Psoas muscle (tissue), 7 donors: ENCODE measurements at regions not wholly inside any gene's neighbourhood (a gene's known extent, or its start where the extent isn't known, plus 50 kb on each side); places are given as distances from the start of the nearest gene placed in this dataset.

Experiments used
- ATAC-seq, 4 donors: fragments of 200-7000 bp; cut with Tn5 transposase; one replicate each; pipeline ENCODE4 v1.9.1; 2020; ENCODE audit warnings: moderate library complexity in 3 of 4, mild to moderate bottlenecking in 2 of 4
- DNase-seq, 2 donors: peaks; one replicate each; pipeline ENCODE4 v3.0.0-alpha.2; 2020
- H3K27ac ChIP-seq: fragments of 200-600 bp; one replicate; pipeline ENCODE4 v1.8.0; 2022
- H3K27me3 ChIP-seq, 3 donors: fragments of 200-600 bp in 1 of 3; one replicate each; pipeline versions ENCODE4 v1.6.1 to v1.8.0; 2013 to 2022; ENCODE audit warnings: low read length in 2 of 3, mild to moderate bottlenecking in 2 of 3, moderate library complexity in 1 of 3; ENCODE audit not compliant: insufficient read depth in 3 of 3
- H3K36me3 ChIP-seq, 2 donors: fragments of 200-600 bp in 1 of 2; one replicate each; pipeline versions ENCODE4 v1.6.1 to v1.8.0; 2013 to 2022; ENCODE audit warnings: low read depth in 1 of 2, mild to moderate bottlenecking in 1 of 2, moderate library complexity in 1 of 2; ENCODE audit not compliant: insufficient read depth in 1 of 2
- H3K4me1 ChIP-seq: fragments of 200-600 bp; one replicate; pipeline ENCODE4 v1.8.0; 2022
- H3K4me3 ChIP-seq: fragments of 200-600 bp; one replicate; pipeline ENCODE4 v1.8.0; 2022; ENCODE audit warnings: mild to moderate bottlenecking
- H3K9me3 ChIP-seq: fragments of 200-600 bp; one replicate; pipeline ENCODE4 v1.8.0; 2022
- WGBS, 3 donors: extraction: QIAGEN DNeasy Blood & Tissue Kit; methylation state at CpG; one replicate each; pipeline versions ENCODE4 v1.1.6 to v1.1.7; 2013; 5-methylcytosine and 5-hydroxymethylcytosine counted together
- intact Hi-C, 2 donors: fragments of 100-400 bp; cut with DNase I; formaldehyde crosslinking; loops; one replicate each; pipeline versions ENCODE4 v1.11.0 to v1.14.2; 2022
- TF ChIP-seq, protein P1 (sequence below): fragments of 200-600 bp; IDR thresholded peaks from one replicate; pipeline ENCODE4 v1.8.0; 2022; ENCODE audit warnings: antibody characterized with exemption
- donor health status: healthy with polysubstance abuse.
- donor health status: DM: no; HTN: no; CAD: no; lungs with moderate emphysema.
- donor health status: Bipolar disorder and iron deficiency.
- donor health status: healthy.
- donor health status: DM: yes; HTN: yes; CAD: no.
- donor health status: DM: no; HTN: no; CAD: no.
- donor health status: DM: yes; HTN: yes; CAD: no.

DNA sequence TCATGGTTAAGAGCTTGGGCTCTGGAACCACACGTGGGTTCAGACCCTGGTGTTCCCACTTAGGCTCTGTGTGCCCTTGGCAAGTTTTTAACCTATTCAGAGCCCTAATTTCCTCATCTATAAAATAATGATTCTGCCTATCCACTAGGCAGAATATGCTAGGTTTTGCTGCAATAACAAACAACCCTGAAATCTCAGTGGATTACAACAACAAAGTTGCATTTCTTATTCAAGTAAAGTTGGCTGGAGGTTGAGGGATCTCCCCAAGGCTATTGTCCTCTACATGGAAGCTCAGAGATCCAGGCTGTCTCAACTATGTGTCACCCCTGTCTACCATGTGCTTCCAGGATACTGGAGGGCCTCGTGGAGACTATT, 275.4 kb upstream of the SIX2 start:
- no peaks in the 10 kb centered on the region for H3K27me3 ChIP-seq
- no peak overlapping the region for H3K27ac ChIP-seq
- intact Hi-C loops, result no loop called here
- no peaks in the 10 kb centered on the region for H3K36me3 ChIP-seq
- DNase-seq (no peak), ATAC-seq (no peak)
- TF ChIP-seq, protein P1, sequence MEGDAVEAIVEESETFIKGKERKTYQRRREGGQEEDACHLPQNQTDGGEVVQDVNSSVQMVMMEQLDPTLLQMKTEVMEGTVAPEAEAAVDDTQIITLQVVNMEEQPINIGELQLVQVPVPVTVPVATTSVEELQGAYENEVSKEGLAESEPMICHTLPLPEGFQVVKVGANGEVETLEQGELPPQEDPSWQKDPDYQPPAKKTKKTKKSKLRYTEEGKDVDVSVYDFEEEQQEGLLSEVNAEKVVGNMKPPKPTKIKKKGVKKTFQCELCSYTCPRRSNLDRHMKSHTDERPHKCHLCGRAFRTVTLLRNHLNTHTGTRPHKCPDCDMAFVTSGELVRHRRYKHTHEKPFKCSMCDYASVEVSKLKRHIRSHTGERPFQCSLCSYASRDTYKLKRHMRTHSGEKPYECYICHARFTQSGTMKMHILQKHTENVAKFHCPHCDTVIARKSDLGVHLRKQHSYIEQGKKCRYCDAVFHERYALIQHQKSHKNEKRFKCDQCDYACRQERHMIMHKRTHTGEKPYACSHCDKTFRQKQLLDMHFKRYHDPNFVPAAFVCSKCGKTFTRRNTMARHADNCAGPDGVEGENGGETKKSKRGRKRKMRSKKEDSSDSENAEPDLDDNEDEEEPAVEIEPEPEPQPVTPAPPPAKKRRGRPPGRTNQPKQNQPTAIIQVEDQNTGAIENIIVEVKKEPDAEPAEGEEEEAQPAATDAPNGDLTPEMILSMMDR, result no peak
- no peaks in the 10 kb centered on the region for H3K9me3 ChIP-seq
- no peak overlapping the region for H3K4me3 ChIP-seq
- 62 to 94% (median 88%) methylated on average over 2 of the region's 2 CpGs for WGBS, 3 donors
- H3K4me1 ChIP-seq, result peaks cover 4% of the 10 kb centered on the region

- H3K9me3 ChIP-seq, result no peaks in the 10 kb centered on the region
- H3K4me1 ChIP-seq, result peaks cover 4% of the 10 kb centered on the region
- no peak overlapping the region for H3K4me3 ChIP-seq
- intact Hi-C loops, result no loop called here
- 67 to 74% (median 72%) methylated on average over 10 of the region's 10 CpGs for WGBS, 3 donors
- TF ChIP-seq, protein P1, result no peak
- no peak for DNase-seq
- peak; percentile 88 to 95 (median 92) for ATAC-seq
- no peaks in the 10 kb centered on the region for H3K27me3 ChIP-seq
- no peaks in the 10 kb centered on the region for H3K36me3 ChIP-seq
- H3K27ac ChIP-seq, result no peak overlapping the region
These were observed 274.7 kb upstream of the SIX2 start for GRCh38 chr2:45283764-45284620.

DNA sequence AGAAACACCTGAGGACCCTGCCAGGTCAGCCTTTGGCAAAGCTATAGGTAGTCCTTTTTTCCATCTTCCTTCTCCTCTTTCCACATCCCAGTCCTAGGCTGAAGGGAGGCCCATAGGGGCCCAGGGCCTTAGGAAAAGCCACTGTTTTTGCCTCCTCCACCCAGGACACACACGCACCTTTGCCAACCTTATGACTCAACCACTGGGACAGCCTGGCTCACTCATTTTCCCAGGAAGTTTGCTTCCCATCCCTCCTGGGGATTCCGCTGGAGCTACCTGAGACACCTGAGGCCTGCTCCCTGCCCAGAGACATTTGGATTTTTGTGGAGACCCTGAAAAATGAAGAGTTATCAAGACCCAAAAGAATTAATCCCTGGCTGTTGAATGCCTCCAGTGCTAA, 273.4 kb upstream of the SIX2 start:
- Histone ChIP-seq H3K27ac (no peak overlapping the region), H3K9me3 (no peaks in the 10 kb centered on the region), H3K27me3 (no peaks in the 10 kb centered on the region), H3K4me1 (peaks cover 4% of the 10 kb centered on the region), H3K4me3 (no peak overlapping the region), H3K36me3 (no peaks in the 10 kb centered on the region)
- intact Hi-C loops, result no loop called here
- TF ChIP-seq, protein P1, result no peak
- WGBS, 3 donors, result 96 to 100% (median 98%) methylated on average over 2 of the region's 2 CpGs
- no peak for ATAC-seq
- DNase-seq, result no peak

GRCh38 chr2:45281311-45281710, 272.1 kb upstream of the SIX2 start:
- H3K9me3 ChIP-seq, result no peaks in the 10 kb centered on the region
- DNase-seq, result no peak
- 83 to 94% (median 93%) methylated on average over 7 of the region's 7 CpGs for WGBS, 3 donors
- intact Hi-C loops, result no loop called here
- H3K4me1 ChIP-seq, result peaks cover 4% of the 10 kb centered on the region
- TF ChIP-seq, protein P1, result no peak
- H3K4me3 ChIP-seq, result no peak overlapping the region
- H3K27me3 ChIP-seq, result no peaks in the 10 kb centered on the region
- no peak for ATAC-seq
- no peak overlapping the region for H3K27ac ChIP-seq
- no peaks in the 10 kb centered on the region for H3K36me3 ChIP-seq

- WGBS, 3 donors, result 81 to 85% (median 82%) methylated on average over 18 of the region's 18 CpGs
- H3K4me1 ChIP-seq, result peaks cover 4% of the 10 kb centered on the region
- no peaks in the 10 kb centered on the region for H3K27me3 ChIP-seq
- TF ChIP-seq, protein P1, result no peak
- H3K9me3 ChIP-seq, result no peaks in the 10 kb centered on the region
- DNase-seq, result no peak
- H3K4me3 ChIP-seq, result no peak overlapping the region
- no peaks in the 10 kb centered on the region for H3K36me3 ChIP-seq
- intact Hi-C loops, result no loop called here
- no peak overlapping the region for H3K27ac ChIP-seq
- no peak for ATAC-seq
These were observed 271.5 kb upstream of the SIX2 start for GRCh38 chr2:45280794-45281193.
